NT2/D1 (cell line): ENCODE measurements at regions not wholly inside any gene's neighbourhood (a gene's known extent, or its start where the extent isn't known, plus 50 kb on each side); places are given as distances from the start of the nearest gene placed in this dataset.
"Not testable (repeated sequence)": the region's sequence is repeated elsewhere in the genome, so short reads cannot be mapped to it uniquely, and the experiment has no call there.

Source experiments
- DNase-seq: peaks from one replicate; pipeline ENCODE4 v3.0.0-alpha.2; 2011; ENCODE audit warnings: low read depth, low spot score
- H3K27me3 ChIP-seq: 2 replicates; pipeline ENCODE4 v1.6.0; 2011; ENCODE audit warnings: mild to moderate bottlenecking; ENCODE audit not compliant: insufficient read length, insufficient read depth
- H3K36me3 ChIP-seq: 2 replicates; pipeline ENCODE4 v1.6.1; 2011; ENCODE audit warnings: mild to moderate bottlenecking, low read length, mixed read lengths; ENCODE audit not compliant: insufficient read depth, insufficient read length
- H3K4me1 ChIP-seq: 2 replicates; pipeline ENCODE4 v1.5.1; 2011; ENCODE audit not compliant: insufficient read depth, insufficient read length
- H3K4me3 ChIP-seq: 2 replicates; pipeline ENCODE4 v1.5.1; 2011; ENCODE audit warnings: low read depth; ENCODE audit not compliant: insufficient read length
- H3K9ac ChIP-seq: 2 replicates; pipeline ENCODE4 v1.6.0; 2011; ENCODE audit warnings: low read depth; ENCODE audit not compliant: insufficient read length
- H3K9me3 ChIP-seq: 2 replicates; pipeline ENCODE4 v1.5.1; 2011; ENCODE audit warnings: mild to moderate bottlenecking, low read length; ENCODE audit not compliant: insufficient read depth
- SUZ12 ChIP-seq: IDR thresholded peaks from 2 replicates; pipeline ENCODE4 v1.6.1; 2011; ENCODE audit not compliant: insufficient read length, insufficient read depth; ENCODE audit errors: extremely low read depth
- YY1 ChIP-seq: IDR thresholded peaks from 2 replicates; pipeline ENCODE4 v1.6.1; 2011; ENCODE audit not compliant: insufficient read length, insufficient read depth
- ZNF274 ChIP-seq: IDR thresholded peaks from 2 replicates; pipeline ENCODE4 v1.6.1; 2011; ENCODE audit warnings: mild to moderate bottlenecking, low read depth, low read length

DNA sequence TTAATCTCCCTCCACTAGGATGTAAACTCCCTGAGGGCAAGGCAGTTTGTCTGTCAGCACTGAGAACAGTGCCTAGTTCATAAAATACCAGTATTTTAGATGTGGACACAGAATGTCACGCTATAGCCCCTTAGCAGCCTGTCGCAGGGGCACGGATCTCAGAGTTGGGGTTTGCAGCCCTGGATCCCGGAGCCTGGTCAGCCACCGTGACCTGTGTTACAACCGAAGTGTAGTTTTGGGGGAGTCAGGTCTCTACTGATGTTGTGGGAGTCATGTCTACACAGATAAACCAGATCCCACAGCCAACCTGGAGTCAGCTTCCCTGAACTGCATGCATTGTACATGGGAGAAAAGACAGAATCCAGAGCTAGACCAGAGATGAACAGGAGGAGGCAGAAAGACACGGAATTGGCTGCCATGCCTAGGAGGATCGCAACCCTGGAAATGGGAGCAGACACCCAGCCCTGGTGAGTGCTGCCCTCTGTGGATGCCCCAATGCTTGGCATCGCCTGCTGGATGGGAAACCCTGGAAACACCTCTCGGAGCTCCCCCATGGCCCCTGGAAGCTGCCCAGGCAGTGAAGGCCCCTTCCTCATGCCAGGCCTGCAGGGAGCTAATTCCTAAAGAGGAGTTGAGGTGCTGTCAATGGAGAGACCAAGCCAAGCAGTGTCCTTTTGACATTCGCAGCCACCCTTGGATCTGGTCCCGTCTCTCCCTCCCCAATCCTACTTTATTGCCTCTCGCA, 851.3 kb downstream of the TBC1D22A start:
- Histone ChIP-seq H3K4me1 (peaks cover 4% of the 10 kb centered on the region), H3K36me3 (no peaks in the 10 kb centered on the region), H3K9me3 (no peaks in the 10 kb centered on the region), H3K9ac (no peak overlapping the region), H3K27me3 (no peaks in the 10 kb centered on the region), H3K4me3 (no peak overlapping the region)
- TF ChIP-seq SUZ12 (no peak), ZNF274 (no peak), YY1 (no peak)
- no peak for DNase-seq

DNA sequence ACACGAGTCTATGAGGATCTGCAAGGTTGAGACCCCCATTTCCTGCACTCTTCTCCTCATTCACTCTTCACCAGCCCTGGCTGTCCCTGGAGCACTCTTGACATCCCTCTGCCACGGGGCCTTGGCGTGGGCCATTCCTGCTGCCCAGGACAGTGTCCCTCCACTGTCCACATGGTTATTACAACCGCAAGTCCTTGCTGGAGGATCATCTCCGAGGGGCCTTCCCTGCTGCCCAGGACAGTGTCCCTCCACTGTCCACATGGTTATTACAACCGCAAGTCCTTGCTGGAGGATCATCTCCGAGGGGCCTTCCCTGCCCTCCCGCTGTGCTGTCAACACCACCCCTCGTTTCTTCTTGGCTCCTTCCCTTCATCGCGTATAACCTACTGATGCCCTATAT, 850.7 kb downstream of the TBC1D22A start:
- H3K9ac ChIP-seq, H3K27me3 ChIP-seq, H3K4me3 ChIP-seq, H3K9me3 ChIP-seq, DNase-seq, H3K36me3 ChIP-seq, H3K4me1 ChIP-seq: not testable (repeated sequence)

DNA sequence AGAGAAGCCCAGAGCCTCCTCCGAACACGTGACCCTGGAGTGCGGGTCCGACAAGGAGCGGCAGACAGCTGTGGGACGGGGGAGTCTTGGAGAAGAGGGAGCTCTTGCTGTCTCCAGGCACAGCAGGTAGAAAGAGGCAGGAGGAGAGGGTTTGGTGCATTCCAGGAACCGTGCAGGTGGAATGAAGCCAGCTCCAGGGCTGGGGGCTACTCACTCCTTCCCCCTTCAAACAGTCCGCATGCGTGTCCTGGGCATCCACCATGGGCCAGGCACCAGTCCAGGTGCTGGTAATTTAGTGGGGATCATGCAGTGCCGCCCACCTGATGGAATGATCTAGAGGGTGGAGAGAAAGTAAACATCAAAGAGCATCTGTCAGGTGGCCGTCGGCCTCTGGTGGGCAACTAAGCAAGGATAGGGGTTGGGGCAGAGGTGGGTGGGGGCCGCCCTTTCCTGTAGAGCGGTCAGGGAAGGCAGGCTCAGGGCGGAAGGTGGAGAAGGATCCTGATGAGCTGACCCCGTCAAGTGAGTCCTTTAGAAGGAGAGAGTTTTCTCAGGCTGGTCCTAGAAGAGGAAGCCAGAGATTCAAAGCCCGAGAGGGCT, 850.0 kb downstream of the TBC1D22A start:
- Histone ChIP-seq H3K4me1 (no peaks in the 10 kb centered on the region), H3K27me3 (no peaks in the 10 kb centered on the region), H3K36me3 (no peaks in the 10 kb centered on the region), H3K9ac (no peak overlapping the region), H3K4me3 (no peak overlapping the region), H3K9me3 (no peaks in the 10 kb centered on the region)
- no peak for DNase-seq
- TF ChIP-seq YY1 (no peak), ZNF274 (no peak), SUZ12 (no peak)

DNA sequence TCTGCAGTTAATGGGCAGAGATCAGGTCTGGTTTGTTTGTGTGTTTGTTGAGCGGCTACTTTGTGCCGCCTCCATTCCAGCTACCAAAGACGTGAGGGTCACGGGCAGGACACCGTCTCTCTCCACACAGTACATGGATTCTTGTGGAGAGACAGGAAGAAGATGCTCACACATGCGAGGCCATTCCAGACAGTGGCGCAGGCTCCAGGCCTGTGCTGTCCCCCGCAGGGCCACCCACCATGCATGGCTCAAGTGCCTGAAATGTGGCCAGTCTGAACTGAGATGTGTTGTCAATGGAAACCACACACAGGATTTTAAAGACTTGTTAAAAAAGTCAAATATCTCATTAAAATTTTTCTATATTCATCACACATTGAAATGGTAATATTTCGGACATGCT, 848.3 kb downstream of the TBC1D22A start:
- TF ChIP-seq SUZ12 (no peak), ZNF274 (no peak), YY1 (no peak)
- H3K9me3 ChIP-seq = no peaks in the 10 kb centered on the region
- H3K9ac ChIP-seq = no peak overlapping the region
- no peak for DNase-seq
- no peaks in the 10 kb centered on the region for H3K4me1 ChIP-seq
- H3K4me3 ChIP-seq = no peak overlapping the region
- H3K36me3 ChIP-seq = no peaks in the 10 kb centered on the region
- no peaks in the 10 kb centered on the region for H3K27me3 ChIP-seq

DNA sequence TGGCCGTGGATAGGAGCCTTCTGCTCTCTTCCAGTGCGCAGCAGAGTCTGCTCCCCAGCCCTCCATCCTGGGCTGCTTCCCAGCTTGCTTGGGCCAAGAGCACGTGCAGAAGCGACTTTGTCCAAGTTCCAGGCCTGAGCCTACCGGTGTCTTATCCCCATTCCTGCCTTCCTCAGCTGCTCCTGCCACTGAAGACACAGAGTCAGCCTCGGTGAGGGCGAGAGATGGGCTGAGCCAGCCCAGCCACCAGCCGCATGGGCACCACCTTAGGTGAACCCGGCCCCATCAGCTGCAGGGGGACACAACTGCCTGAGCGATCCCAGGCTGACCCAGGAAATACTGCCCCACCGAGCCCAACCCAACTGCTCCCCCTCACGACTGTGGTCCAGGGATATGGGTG, 847.8 kb downstream of the TBC1D22A start:
- TF ChIP-seq SUZ12 (no peak), YY1 (no peak), ZNF274 (no peak)
- H3K36me3 ChIP-seq = no peaks in the 10 kb centered on the region
- no peaks in the 10 kb centered on the region for H3K27me3 ChIP-seq
- no peak for DNase-seq
- no peak overlapping the region for H3K4me3 ChIP-seq
- no peak overlapping the region for H3K9ac ChIP-seq
- H3K4me1 ChIP-seq = no peaks in the 10 kb centered on the region
- no peaks in the 10 kb centered on the region for H3K9me3 ChIP-seq

DNA sequence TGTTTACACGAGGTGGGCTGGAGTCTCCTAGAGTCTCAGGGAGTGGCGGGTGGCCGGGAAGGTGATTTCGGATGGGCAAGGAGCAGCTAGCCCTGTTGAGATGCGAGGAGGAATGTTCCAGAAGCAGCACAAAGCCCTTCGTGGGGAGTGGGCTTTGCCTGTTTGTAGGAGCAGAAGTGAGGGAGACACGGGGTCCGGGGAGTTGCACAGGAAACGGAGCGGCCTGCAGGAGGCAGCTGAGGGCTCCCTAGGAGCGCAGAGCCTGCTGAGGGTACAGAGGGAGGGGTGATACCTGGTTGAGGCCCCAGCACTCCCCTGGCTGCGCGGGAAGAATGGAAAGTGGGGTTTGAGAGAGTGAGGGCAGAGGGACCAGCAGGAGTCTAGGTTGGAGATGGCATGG, 847.2 kb downstream of the TBC1D22A start:
- Histone ChIP-seq H3K36me3 (no peaks in the 10 kb centered on the region), H3K9me3 (no peaks in the 10 kb centered on the region), H3K27me3 (no peaks in the 10 kb centered on the region), H3K4me3 (no peak overlapping the region), H3K9ac (no peak overlapping the region), H3K4me1 (peaks cover 2% of the 10 kb centered on the region)
- no peak for DNase-seq
- TF ChIP-seq YY1 (no peak), ZNF274 (no peak), SUZ12 (no peak)

DNA sequence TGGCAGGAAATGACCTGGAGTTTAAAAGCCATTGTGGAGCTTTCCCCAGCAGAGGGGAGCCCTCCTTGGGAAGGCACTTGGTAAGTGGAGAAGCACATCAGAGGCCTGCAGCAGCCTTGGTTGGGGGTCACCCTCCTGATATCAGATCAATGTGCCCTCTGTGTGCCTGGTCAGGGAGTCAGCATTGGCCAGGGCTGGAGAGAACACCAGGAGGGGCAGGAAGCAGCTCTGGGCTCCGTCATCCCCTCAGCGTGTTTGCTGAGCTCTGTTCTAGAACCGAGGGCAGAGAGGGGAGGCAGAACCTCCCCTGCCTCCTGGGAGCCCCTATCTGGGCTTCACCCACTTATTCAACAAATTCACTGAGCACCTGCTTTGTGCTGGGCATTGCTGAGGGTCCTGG, 846.0 kb downstream of the TBC1D22A start:
- TF ChIP-seq SUZ12 (no peak), ZNF274 (no peak), YY1 (no peak)
- H3K9ac ChIP-seq = no peak overlapping the region
- no peaks in the 10 kb centered on the region for H3K36me3 ChIP-seq
- H3K27me3 ChIP-seq = no peaks in the 10 kb centered on the region
- no peak for DNase-seq
- H3K4me1 ChIP-seq = peaks cover 2% of the 10 kb centered on the region
- no peak overlapping the region for H3K4me3 ChIP-seq
- H3K9me3 ChIP-seq = peaks cover 3% of the 10 kb centered on the region; the same call in 1 of the 2 replicates
